ENCODE measurements at regions not wholly inside any gene's neighbourhood (a gene's known extent, or its start where the extent isn't known, plus 50 kb on each side); places are given as distances from the start of the nearest gene placed in this dataset.

DNA sequence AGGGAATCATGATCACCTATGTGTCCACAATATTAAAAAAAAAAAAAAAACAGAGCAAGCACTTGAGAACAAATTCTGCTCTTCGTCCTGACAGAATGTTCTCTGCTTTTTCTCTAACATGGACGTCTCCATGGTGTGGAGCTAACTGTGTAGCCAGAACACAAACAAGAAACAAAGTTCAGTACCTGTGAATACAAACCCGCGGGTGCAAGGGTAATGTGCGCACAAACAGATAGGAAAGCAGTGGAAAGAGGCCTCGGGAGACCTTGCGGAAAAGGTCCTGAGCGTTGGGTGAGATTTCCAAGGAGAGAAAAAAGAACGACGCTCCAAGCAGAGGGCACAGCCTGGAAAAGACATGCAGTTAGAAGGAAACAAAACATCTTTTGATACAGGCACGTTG, 92.0 kb upstream of the TBL1X start:
- no peak overlapping the region for H3K9ac ChIP-seq (ENCODE audit: low read depth, low read length, poor library complexity, severe bottlenecking)
- H2AFZ ChIP-seq (ENCODE audit: low read length): no peak overlapping the region
- no peaks in the 10 kb centered on the region for H3K27me3 ChIP-seq (ENCODE audit: insufficient read depth, low read length, poor library complexity, severe bottlenecking)
- no peaks in the 10 kb centered on the region for H3K9me3 ChIP-seq (ENCODE audit: insufficient read depth, low read depth, low read length)
- H3K36me3 ChIP-seq (ENCODE audit: insufficient read depth, low read length): no peaks in the 10 kb centered on the region
- no peaks in the 10 kb centered on the region for H3K4me1 ChIP-seq (ENCODE audit: insufficient read depth, low read length, poor library complexity, severe bottlenecking)
- H3K79me2 ChIP-seq (ENCODE audit: insufficient read depth, low read length): no peaks in the 10 kb centered on the region
- H3F3A ChIP-seq (ENCODE audit: low read depth): no peaks in the 10 kb centered on the region
- H3K4me3 ChIP-seq (ENCODE audit: low read length, poor library complexity, severe bottlenecking): no peak overlapping the region
- no peak overlapping the region for H3K4me2 ChIP-seq (ENCODE audit: low read depth, low read length, poor library complexity, severe bottlenecking)
- TF ChIP-seq, protein P1, sequence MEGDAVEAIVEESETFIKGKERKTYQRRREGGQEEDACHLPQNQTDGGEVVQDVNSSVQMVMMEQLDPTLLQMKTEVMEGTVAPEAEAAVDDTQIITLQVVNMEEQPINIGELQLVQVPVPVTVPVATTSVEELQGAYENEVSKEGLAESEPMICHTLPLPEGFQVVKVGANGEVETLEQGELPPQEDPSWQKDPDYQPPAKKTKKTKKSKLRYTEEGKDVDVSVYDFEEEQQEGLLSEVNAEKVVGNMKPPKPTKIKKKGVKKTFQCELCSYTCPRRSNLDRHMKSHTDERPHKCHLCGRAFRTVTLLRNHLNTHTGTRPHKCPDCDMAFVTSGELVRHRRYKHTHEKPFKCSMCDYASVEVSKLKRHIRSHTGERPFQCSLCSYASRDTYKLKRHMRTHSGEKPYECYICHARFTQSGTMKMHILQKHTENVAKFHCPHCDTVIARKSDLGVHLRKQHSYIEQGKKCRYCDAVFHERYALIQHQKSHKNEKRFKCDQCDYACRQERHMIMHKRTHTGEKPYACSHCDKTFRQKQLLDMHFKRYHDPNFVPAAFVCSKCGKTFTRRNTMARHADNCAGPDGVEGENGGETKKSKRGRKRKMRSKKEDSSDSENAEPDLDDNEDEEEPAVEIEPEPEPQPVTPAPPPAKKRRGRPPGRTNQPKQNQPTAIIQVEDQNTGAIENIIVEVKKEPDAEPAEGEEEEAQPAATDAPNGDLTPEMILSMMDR (conservative IDR thresholded peaks at IDR 0.05; ENCODE audit: low read length): no peak
- no peak for TF ChIP-seq EZH2phosphoT487 (IDR thresholded peaks at IDR 0.05; ENCODE audit: borderline replicate concordance)
- H3K9me2 ChIP-seq (replicated peaks; ENCODE audit: low read depth, low read length): no peaks in the 10 kb centered on the region
- H4K20me1 ChIP-seq (ENCODE audit: insufficient read depth, low read length, poor library complexity, severe bottlenecking): no peaks in the 10 kb centered on the region

DNA sequence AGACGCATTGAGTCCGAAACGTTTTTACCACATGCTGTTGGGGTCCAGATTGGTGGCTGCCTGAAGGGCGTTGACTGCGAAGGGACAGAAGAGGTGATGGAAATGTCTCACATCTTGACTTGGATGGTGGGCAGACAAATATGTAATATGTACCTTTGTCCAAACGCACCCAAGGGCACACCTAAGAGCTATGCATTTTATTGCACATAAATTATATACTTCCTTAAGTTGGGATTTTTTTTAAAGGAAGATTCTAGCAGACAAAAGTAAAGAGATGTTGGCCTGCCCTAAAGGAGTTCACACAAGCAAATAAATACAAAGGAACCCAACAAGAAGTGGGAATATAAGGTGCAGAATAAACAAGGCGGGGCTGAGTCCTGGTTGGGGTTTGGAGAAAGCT, 91.1 kb upstream of the TBL1X start:
- H3K9ac ChIP-seq (ENCODE audit: low read depth, low read length, poor library complexity, severe bottlenecking): no peak overlapping the region
- H4K20me1 ChIP-seq (ENCODE audit: insufficient read depth, low read length, poor library complexity, severe bottlenecking): no peaks in the 10 kb centered on the region
- no peak overlapping the region for H3K4me2 ChIP-seq (ENCODE audit: low read depth, low read length, poor library complexity, severe bottlenecking)
- TF ChIP-seq, protein P1 (conservative IDR thresholded peaks at IDR 0.05; ENCODE audit: low read length): no peak
- TF ChIP-seq EZH2phosphoT487 (IDR thresholded peaks at IDR 0.05; ENCODE audit: borderline replicate concordance): no peak
- no peak overlapping the region for H2AFZ ChIP-seq (ENCODE audit: low read length)
- no peaks in the 10 kb centered on the region for H3K36me3 ChIP-seq (ENCODE audit: insufficient read depth, low read length)
- no peaks in the 10 kb centered on the region for H3K9me2 ChIP-seq (replicated peaks; ENCODE audit: low read depth, low read length)
- no peaks in the 10 kb centered on the region for H3K4me1 ChIP-seq (ENCODE audit: insufficient read depth, low read length, poor library complexity, severe bottlenecking)
- no peaks in the 10 kb centered on the region for H3K9me3 ChIP-seq (ENCODE audit: insufficient read depth, low read depth, low read length)
- no peaks in the 10 kb centered on the region for H3F3A ChIP-seq (ENCODE audit: low read depth)
- H3K27me3 ChIP-seq (ENCODE audit: insufficient read depth, low read length, poor library complexity, severe bottlenecking): no peaks in the 10 kb centered on the region
- no peak overlapping the region for H3K4me3 ChIP-seq (ENCODE audit: low read length, poor library complexity, severe bottlenecking)
- no peaks in the 10 kb centered on the region for H3K79me2 ChIP-seq (ENCODE audit: insufficient read depth, low read length)

DNA sequence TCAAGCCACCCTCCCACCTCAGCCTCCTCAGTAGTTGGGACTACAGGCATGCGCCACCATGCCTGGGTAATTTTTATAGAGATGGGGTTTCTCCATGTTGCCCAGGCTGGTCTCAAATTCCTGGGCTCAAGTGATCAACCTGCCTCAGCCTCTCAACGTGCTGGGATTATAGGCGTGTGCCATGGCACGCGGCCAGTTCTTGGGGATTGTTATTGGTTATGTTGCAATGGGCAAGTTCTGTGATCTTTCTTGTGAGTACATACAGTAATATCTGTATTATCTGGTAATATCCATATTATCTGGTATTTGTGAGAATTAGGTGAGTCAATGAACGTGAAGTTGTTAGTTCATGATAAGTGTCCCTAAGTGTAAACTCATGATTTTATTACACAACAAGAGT, 90.3 kb upstream of the TBL1X start:
- H3K9me2 ChIP-seq (replicated peaks; ENCODE audit: low read depth, low read length): no peaks in the 10 kb centered on the region
- H3K4me2 ChIP-seq (ENCODE audit: low read depth, low read length, poor library complexity, severe bottlenecking): no peak overlapping the region
- H3F3A ChIP-seq (ENCODE audit: low read depth): no peaks in the 10 kb centered on the region
- no peak for TF ChIP-seq EZH2phosphoT487 (IDR thresholded peaks at IDR 0.05; ENCODE audit: borderline replicate concordance)
- TF ChIP-seq, protein P1 (conservative IDR thresholded peaks at IDR 0.05; ENCODE audit: low read length): no peak
- no peak overlapping the region for H3K9ac ChIP-seq (ENCODE audit: low read depth, low read length, poor library complexity, severe bottlenecking)
- no peaks in the 10 kb centered on the region for H3K36me3 ChIP-seq (ENCODE audit: insufficient read depth, low read length)
- no peaks in the 10 kb centered on the region for H3K4me1 ChIP-seq (ENCODE audit: insufficient read depth, low read length, poor library complexity, severe bottlenecking)
- H3K27me3 ChIP-seq (ENCODE audit: insufficient read depth, low read length, poor library complexity, severe bottlenecking): no peaks in the 10 kb centered on the region
- no peaks in the 10 kb centered on the region for H3K9me3 ChIP-seq (ENCODE audit: insufficient read depth, low read depth, low read length)
- no peaks in the 10 kb centered on the region for H4K20me1 ChIP-seq (ENCODE audit: insufficient read depth, low read length, poor library complexity, severe bottlenecking)
- no peaks in the 10 kb centered on the region for H3K79me2 ChIP-seq (ENCODE audit: insufficient read depth, low read length)
- no peak overlapping the region for H2AFZ ChIP-seq (ENCODE audit: low read length)
- no peak overlapping the region for H3K4me3 ChIP-seq (ENCODE audit: low read length, poor library complexity, severe bottlenecking)
